Heart left ventricle (tissue), 16 donors: ENCODE measurements at regions not wholly inside any gene's neighbourhood (a gene's known extent, or its start where the extent isn't known, plus 50 kb on each side); places are given as distances from the start of the nearest gene placed in this dataset.

ENCODE experiments used
- ATAC-seq, 4 donors: fragments of 200-7000 bp; cut with Tn5 transposase; one replicate each; pipeline ENCODE4 v1.9.1; 2020 to 2022; ENCODE audit warnings: moderate library complexity in 4 of 4, mild to moderate bottlenecking in 3 of 4, moderate number of reproducible peaks in 1 of 4
- DNase-seq, 5 donors: peaks; one replicate each; pipeline ENCODE4 v3.0.0-alpha.2; 2020
- H3K27ac ChIP-seq, 12 donors: fragments of 200-600 bp; sonication (generic) in 4 of 12; one replicate each; pipeline versions ENCODE4 v1.5.0 to v1.8.0; 2016 to 2022; ENCODE audit warnings: mild to moderate bottlenecking in 2 of 12
- H3K27me3 ChIP-seq, 9 donors: fragments of 200-600 bp; sonication (generic) in 2 of 9; one replicate each; pipeline versions ENCODE4 v1.5.1 to v1.8.0; 2016 to 2022; ENCODE audit warnings: mild to moderate bottlenecking in 3 of 9
- H3K36me3 ChIP-seq, 9 donors: fragments of 200-600 bp; sonication (generic) in 2 of 9; one replicate each; pipeline versions ENCODE4 v1.5.0 to v1.8.0; 2018 to 2022; ENCODE audit warnings: mild to moderate bottlenecking in 2 of 9
- H3K4me1 ChIP-seq, 12 donors: fragments of 200-600 bp; sonication (generic) in 4 of 12; one replicate each; pipeline versions ENCODE4 v1.5.0 to v1.8.0; 2016 to 2022; ENCODE audit warnings: mild to moderate bottlenecking in 3 of 12
- H3K4me3 ChIP-seq, 12 donors: fragments of 200-600 bp; sonication (generic) in 4 of 12; one replicate each; pipeline versions ENCODE4 v1.5.0 to v1.8.0; 2017 to 2022; ENCODE audit warnings: mild to moderate bottlenecking in 9 of 12, moderate library complexity in 4 of 12
- H3K9me3 ChIP-seq, 12 donors: fragments of 200-600 bp; sonication (generic) in 4 of 12; one replicate each; pipeline versions ENCODE4 v1.5.0 to v1.8.0; 2016 to 2022; ENCODE audit warnings: mild to moderate bottlenecking in 1 of 12
- POLR2A ChIP-seq, 2 donors: fragments of 450-650 bp; IDR thresholded peaks; one replicate each; pipeline ENCODE4 v1.6.1; 2017; ENCODE audit warnings: antibody characterized with exemption in 2 of 2, mild to moderate bottlenecking in 2 of 2, moderate library complexity in 2 of 2
- WGBS, 4 donors: extraction: QIAGEN DNeasy Blood & Tissue Kit in 2 of 4; methylation state at CpG; one replicate each; pipeline versions ENCODE4 v1.1.5 to v1.1.7; 2013 to 2018; 5-methylcytosine and 5-hydroxymethylcytosine counted together
- intact Hi-C, 10 donors: fragments of 100-400 bp; cut with DNase I; formaldehyde crosslinking; loops; one replicate each; pipeline versions ENCODE4 v1.11.1 to v1.14.2; 2022
- TF ChIP-seq, protein P1 (sequence below), 12 donors: fragments of 200-600 bp; sonication (generic) in 4 of 12; IDR thresholded peaks; one replicate each; pipeline versions ENCODE4 v1.5.0 to v1.8.0; 2018 to 2022; ENCODE audit warnings: antibody characterized with exemption in 12 of 12, mild to moderate bottlenecking in 5 of 12
- donor health status: ischemic (EF 13 %, LVEDD 7.1; RV severe dilation, severe dysfunction).
- donor health status: healthy with polysubstance abuse.
- donor health status: DM: no; HTN: yes; CAD: no.
- donor health status: DM: no; HTN: no; CAD: no.
- donor health status: ischemic (EF 25% LVEDD 6.9; RV normal size, moderate dysfunction).
- donor health status: ischemic (EF 25% LVEDD 5.7; RV mildly dilated, moderate dysfunction).
- donor health status: healthy.
- donor health status: DM: yes; HTN: yes; CAD: no.
- donor health status: ischemic (EF 35%, LVEDD 5.7; RV mildly dilated, moderate dysfunction).
- donor health status: nonischemic (EF 11% LVEDD 7.7; RV severe dilation, severe dysfunction).
- donor health status: DM: yes; HTN: yes; CAD: no.
- donor health status: PGD.
- donor health status: ischemic (EF 29% LVEDD 5.4; RV normal size, mild dysfunction).
- donor health status: nonischemic (EF 23%, LVEDD 6.1; RV moderate dilation, normal function).

GRCh38 chr10:121235692-121236091 lies 362.6 kb downstream of the FGFR2 start:
- Histone ChIP-seq H3K9me3 (peaks cover 0 to 16% (median 6%) of the 10 kb centered on the region in 12 donors), H3K27ac (no peak overlapping the region), H3K36me3 (no peaks in the 10 kb centered on the region), H3K4me1 (no peaks in the 10 kb centered on the region), H3K27me3 (no peaks in the 10 kb centered on the region), H3K4me3 (no peak overlapping the region)
- ATAC-seq (no peak), DNase-seq (no peak)
- no peak for TF ChIP-seq POLR2A (IDR thresholded peaks at IDR 0.05)
- TF ChIP-seq, protein P1, sequence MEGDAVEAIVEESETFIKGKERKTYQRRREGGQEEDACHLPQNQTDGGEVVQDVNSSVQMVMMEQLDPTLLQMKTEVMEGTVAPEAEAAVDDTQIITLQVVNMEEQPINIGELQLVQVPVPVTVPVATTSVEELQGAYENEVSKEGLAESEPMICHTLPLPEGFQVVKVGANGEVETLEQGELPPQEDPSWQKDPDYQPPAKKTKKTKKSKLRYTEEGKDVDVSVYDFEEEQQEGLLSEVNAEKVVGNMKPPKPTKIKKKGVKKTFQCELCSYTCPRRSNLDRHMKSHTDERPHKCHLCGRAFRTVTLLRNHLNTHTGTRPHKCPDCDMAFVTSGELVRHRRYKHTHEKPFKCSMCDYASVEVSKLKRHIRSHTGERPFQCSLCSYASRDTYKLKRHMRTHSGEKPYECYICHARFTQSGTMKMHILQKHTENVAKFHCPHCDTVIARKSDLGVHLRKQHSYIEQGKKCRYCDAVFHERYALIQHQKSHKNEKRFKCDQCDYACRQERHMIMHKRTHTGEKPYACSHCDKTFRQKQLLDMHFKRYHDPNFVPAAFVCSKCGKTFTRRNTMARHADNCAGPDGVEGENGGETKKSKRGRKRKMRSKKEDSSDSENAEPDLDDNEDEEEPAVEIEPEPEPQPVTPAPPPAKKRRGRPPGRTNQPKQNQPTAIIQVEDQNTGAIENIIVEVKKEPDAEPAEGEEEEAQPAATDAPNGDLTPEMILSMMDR (IDR thresholded peaks at IDR 0.05): no peak
- intact Hi-C loops: no loop called here
- 88 to 97% (median 92%) methylated on average over 2 of the region's 2 CpGs for WGBS, 4 donors

- Histone ChIP-seq H3K9me3 (peaks cover 0 to 16% (median 6%) of the 10 kb centered on the region in 12 donors), H3K27me3 (no peaks in the 10 kb centered on the region), H3K36me3 (no peaks in the 10 kb centered on the region), H3K4me1 (no peaks in the 10 kb centered on the region), H3K4me3 (no peak overlapping the region), H3K27ac (no peak overlapping the region)
- ATAC-seq: no peak
- intact Hi-C loops: no loop called here
- 63 to 84% (median 73%) methylated on average over 4 of the region's 4 CpGs for WGBS, 4 donors
- TF ChIP-seq POLR2A (IDR thresholded peaks at IDR 0.05): no peak
- TF ChIP-seq, protein P1 (IDR thresholded peaks at IDR 0.05): no peak
- no peak for DNase-seq
Measured at GRCh38 chr10:121236621-121237020, 361.6 kb downstream of the FGFR2 start.

- Histone ChIP-seq H3K27me3 (no peaks in the 10 kb centered on the region), H3K4me3 (no peak overlapping the region), H3K27ac (no peak overlapping the region), H3K36me3 (no peaks in the 10 kb centered on the region), H3K9me3 (peaks cover 0 to 16% (median 6%) of the 10 kb centered on the region in 12 donors), H3K4me1 (no peaks in the 10 kb centered on the region)
- TF ChIP-seq POLR2A (IDR thresholded peaks at IDR 0.05): no peak
- TF ChIP-seq, protein P1 (IDR thresholded peaks at IDR 0.05): no peak
- ATAC-seq (no peak), DNase-seq (no peak)
- WGBS, 4 donors: 57 to 68% (median 63%) methylated on average over 2 of the region's 2 CpGs
- intact Hi-C loops: no loop called here
Measured at GRCh38 chr10:121237718-121238117, 360.5 kb downstream of the FGFR2 start.

- TF ChIP-seq, protein P1 (IDR thresholded peaks at IDR 0.05): no peak
- no peak for TF ChIP-seq POLR2A (IDR thresholded peaks at IDR 0.05)
- Histone ChIP-seq H3K27me3 (no peaks in the 10 kb centered on the region), H3K36me3 (no peaks in the 10 kb centered on the region), H3K4me3 (no peak overlapping the region), H3K27ac (no peak overlapping the region), H3K9me3 (peaks cover 0 to 16% (median 6%) of the 10 kb centered on the region in 12 donors), H3K4me1 (no peaks in the 10 kb centered on the region)
- ATAC-seq: no peak
- intact Hi-C loops: no loop called here
- no peak for DNase-seq
- WGBS, 4 donors: 68 to 82% (median 75%) methylated on average over 4 of the region's 4 CpGs
Measured at GRCh38 chr10:121240011-121240410, 358.2 kb downstream of the FGFR2 start.
